M059J (cell line): ENCODE measurements at regions not wholly inside any gene's neighbourhood (a gene's known extent, or its start where the extent isn't known, plus 50 kb on each side); places are given as distances from the start of the nearest gene placed in this dataset.

Experiments used
- DNase-seq: peaks from one replicate; pipeline ENCODE4 v3.0.0-alpha.2; 2012; ENCODE audit warnings: low read depth

- no peak for DNase-seq
Observed at GRCh38 chr11:70844387-70844786, 408.0 kb downstream of the SHANK2 start.

DNA sequence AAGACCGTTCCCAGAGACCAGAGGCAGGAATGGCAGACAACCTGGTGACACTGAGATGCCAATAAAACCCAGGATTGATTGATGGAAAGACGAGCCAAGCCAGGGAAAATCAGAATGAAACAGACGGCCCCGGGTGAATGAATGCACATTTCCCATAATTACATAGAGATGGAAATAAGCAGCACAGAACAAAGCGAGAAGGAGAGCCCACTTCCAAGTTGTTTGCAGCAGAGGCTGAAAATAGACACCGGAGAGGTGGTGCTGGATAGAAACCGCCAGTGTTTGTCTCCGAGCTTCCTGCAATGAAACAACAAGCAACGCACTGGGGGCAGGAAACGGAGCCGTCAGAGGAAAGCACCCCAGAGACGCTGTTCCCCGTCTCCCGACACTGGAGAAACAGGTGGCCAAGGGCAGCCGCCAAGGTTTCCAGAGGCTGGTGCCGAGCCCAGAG, 406.8 kb downstream of the SHANK2 start:
- DNase-seq, result no peak

DNA sequence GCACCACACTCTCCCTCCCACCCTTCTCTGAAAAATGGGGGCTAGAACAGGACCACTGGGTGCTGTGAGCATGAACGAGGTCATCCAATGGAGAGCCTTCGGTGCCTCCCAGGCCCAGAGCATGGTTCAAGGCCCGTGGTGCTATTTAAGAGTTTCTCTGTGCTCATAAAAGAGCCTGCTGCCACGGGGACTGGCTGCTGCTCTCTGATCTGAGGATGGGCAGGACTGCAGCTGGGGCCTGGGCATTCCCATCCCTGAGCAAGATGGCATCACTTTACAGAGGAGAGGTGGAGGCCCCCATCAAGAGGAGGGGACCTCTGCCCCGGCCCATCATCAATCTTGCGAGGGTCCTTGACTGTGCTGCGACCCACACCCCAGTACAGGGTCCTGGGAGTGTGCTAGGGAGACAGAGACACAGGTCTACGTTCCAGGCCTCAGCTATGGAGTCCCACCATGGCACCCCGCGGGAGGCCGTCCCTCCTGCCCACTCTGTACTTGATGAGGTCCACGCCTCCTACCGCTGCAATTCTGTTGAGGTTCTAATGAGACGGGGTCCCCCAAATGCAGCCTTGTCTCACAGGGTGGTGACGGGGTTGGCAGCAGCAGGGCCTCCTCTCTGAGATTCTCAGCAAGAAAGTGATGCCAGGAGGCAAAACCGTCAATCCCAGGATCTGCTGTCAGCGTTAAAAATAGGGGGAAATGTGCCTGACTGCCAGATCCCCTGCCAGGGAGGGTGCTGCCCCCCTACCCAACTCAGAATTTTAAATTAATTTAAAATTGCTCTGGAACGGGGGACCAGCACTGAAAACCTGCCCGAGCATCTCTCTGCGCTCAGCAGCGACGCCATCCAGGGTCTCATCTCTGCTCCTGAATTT, 405.4 kb downstream of the SHANK2 start:
- DNase-seq, result no peak

DNA sequence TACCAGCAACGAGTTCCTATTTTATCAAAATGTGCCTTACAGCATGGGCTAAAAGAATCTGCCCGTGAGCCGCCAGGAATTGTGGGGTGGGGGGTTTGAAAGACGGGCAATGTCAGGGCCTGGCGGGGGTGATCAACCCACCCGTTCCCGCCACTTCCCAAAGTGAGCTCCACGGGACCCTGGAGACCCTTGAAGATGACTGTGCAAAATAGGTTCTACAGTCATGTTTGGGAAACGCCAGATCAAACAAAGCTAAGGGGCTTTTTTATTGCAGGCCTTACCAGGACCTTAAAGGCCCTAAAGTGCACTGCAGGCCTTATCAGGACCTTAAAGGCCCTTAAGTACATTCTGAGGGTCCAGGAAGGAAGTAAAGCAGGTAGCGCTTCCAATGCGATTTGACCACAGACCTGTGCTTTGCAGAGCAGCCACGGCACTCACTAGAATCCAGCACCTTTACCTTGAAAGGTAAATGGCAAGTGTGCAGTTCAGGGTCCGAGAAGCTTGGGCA, 404.1 kb downstream of the SHANK2 start:
- DNase-seq, result no peak

DNA sequence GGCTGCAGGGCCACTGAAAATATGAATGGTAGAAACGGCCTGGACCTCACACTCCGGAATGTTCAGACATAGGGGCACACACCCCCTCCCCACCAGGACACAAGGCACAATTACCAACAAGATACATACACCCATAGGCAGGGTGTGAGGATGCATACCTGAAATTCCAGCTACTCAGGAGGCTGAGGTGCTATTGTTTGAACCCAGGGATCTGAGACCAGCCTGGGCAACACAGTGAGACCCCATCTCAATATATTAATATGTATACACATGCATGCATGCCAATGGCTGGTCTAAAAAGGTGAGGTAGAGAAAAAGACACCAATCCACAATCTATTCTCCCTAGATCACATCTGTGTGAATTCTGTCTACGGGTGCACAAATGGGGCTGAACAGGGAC, 403.3 kb downstream of the SHANK2 start:
- no peak for DNase-seq

GRCh38 chr11:70851308-70851707, 401.1 kb downstream of the SHANK2 start:
- DNase-seq, result no peak

DNA sequence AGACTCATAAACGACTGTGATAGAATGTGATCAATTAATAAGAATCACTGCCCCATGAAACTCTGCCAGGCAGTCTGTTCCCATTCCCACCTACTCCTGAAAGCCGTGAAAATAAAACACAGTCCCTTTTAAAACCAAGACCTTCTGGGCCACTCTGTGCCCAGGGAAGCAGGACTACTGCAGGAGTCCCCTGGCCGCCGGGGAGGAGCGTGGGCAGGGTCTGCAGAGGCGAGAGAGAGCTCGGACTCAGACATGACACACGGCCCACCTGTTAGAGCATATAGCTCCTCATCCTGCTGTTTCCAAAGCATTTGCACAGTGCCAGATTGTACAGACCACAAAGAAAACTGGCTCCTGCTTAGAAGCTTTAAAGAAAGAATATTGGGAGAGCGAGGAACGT, 400.5 kb downstream of the SHANK2 start:
- DNase-seq, result no peak

DNA sequence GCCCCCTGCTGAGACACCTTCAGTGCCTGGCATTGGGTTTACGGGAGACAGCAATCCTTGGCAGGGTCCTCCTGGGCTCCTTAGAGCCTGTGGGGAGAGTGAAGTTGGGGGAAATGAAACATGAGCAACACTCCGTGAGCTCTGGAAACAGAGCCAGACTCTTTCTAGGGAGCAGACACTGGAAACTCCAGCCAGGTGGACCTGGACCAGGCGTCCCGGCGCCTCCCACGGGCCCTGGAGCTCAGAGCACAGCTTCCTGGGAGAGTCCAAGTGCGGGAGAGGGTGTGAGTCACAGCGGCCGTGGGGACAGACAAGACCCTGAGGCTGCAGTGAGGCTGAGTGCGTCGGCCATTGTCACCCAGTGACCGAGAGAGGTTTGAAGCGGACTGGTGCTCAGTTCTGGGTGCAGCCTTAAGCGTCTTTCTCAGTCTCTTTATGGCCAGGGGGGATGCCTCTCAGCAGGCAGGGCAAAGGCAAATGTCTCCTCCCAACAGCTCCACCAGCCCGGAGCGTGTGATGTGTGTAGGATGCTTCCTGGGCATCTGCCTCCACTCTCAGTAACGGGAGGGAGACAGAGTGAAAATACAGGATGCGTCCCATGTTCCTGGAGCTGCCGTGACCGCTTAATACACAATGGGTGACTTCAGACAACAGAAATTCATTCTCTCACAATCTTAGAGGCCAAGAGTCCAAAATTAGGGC, 399.2 kb downstream of the SHANK2 start:
- DNase-seq, result no peak

DNA sequence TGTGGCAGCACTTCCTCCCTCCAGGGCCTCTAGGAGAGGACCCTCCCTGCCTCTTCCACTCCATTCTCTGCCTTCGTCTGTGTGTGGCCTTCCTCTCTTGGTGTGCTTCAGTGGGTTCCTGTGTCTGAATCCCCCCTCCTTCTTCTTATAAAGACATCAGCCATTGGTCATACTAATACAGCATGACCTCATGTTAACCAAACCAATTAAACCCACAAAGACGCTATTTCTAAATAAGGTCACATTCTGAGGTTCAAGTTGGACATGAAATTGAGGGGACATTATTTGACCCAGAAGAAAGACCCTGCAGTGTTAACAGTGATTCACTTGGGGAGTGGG, 398.6 kb downstream of the SHANK2 start:
- DNase-seq, result no peak

GRCh38 chr11:70854201-70854600, 398.2 kb downstream of the SHANK2 start:
- no peak for DNase-seq

DNA sequence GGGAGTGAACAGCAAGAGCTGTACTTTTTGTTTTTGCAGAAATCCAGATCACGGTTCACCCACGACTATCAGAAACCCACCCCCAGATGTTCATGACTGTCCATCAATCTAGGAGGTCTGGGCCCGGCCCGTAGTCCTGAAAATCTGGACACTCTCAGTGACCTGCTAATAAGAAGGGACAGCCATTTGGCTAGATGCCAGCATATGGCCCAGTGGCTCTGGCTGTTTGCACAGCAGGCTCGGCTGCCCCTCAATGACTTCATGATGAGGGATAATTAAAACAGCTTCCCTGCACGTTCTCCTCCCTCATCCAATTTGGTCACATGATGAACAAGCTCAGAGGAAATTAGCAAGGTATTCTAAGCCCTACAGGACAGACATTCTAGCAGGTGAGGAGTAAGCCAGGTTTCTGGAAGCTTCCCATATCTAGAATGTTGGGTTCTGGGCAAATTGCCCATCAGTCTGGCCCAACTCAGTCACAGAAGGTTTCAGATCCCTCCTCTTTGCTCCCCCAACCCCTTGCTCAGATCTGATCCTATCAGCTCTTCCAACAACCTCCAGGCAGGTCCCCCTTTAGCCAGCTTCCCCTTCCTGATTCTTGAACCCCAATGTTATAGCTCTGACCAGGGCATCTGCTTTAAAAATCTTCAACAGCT, 397.3 kb downstream of the SHANK2 start:
- no peak for DNase-seq

GRCh38 chr11:70857894-70858293, 394.5 kb downstream of the SHANK2 start:
- DNase-seq, result no peak

GRCh38 chr11:70859180-70859579, 393.2 kb downstream of the SHANK2 start:
- DNase-seq, result no peak

DNA sequence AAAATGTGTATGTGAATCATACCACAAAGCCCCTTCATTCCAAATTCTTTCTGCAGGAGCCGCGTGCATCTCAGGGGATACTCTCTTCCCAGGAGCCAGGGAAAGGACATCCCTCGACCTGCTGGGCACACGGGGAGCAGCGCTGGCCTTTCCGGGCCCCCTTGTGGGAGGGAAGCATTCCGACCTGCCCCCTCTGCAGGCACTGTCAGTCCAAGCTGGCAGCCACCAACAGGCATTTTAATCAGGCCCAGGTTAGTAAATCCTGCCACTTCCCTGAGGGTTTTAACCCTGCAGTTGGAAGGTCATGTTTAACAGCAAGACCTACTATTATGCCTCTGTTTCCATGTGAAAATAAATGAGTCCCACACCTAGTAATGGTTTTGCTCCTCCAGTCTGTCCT, 391.5 kb downstream of the SHANK2 start:
- no peak for DNase-seq

DNA sequence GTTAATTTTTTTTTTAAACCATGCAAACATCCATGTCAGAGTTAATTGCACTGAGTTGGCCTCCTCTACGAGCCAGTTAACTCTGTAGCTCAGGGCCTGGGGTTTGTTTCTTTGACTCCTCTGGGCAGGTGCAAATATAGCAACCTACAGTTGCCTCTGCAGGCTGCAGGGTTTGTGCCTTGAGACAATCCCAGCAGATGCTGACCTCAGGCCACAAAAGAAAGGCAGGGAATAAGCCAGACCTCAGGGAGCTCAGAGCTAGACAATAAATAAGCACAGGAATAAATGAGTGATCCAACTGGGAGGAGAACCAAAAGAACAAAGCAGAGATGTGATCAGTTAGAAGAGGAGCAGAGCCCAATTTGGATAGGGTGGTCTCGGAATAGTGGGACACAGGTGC, 390.8 kb downstream of the SHANK2 start:
- no peak for DNase-seq

GRCh38 chr11:70862093-70862492, 390.3 kb downstream of the SHANK2 start:
- no peak for DNase-seq

- no peak for DNase-seq
Observed at GRCh38 chr11:70863186-70863585, 389.2 kb downstream of the SHANK2 start.

DNA sequence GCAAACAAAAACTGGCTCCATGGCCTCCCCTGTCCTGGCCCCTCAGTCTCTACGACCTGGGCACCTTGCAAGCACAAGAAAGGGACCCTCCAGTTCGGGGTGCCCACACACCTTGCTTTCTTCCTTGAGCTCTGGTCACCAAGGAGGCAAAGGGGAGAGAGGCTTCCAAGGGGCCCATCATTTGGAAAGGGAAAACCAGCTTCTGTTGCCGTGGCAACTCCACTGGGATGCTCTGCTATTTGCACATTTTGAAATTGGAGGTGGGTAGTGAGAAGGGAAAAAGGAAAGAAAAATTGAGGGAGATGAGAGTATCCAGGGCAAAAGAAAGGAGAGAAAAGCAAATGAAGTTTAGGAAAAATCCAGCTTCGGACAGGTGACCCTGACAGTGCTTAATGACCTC, 388.4 kb downstream of the SHANK2 start:
- DNase-seq, result no peak

- DNase-seq, result no peak
Observed at GRCh38 chr11:70865356-70865755, 387.0 kb downstream of the SHANK2 start.

DNA sequence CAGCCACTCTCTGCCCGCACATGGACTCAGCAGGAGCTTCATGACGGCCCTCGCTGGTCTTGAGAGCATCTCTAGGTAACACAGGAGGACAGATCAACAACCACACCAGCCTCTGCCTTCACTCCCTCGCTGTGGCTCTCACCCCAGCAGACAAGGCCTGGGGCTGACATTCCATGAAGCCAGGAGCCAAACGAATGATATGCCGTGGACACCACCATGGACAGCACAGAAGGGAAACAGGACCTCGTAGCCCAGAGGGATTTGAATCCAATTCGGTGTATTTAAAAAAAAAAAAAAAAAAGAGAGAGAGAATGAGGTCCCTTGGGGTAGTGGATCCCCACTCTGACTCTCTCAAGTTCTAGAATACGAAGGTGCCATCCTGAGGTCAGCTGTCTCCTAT, 385.5 kb downstream of the SHANK2 start:
- no peak for DNase-seq

GRCh38 chr11:70867281-70868047, 384.9 kb downstream of the SHANK2 start:
- DNase-seq, result no peak

DNA sequence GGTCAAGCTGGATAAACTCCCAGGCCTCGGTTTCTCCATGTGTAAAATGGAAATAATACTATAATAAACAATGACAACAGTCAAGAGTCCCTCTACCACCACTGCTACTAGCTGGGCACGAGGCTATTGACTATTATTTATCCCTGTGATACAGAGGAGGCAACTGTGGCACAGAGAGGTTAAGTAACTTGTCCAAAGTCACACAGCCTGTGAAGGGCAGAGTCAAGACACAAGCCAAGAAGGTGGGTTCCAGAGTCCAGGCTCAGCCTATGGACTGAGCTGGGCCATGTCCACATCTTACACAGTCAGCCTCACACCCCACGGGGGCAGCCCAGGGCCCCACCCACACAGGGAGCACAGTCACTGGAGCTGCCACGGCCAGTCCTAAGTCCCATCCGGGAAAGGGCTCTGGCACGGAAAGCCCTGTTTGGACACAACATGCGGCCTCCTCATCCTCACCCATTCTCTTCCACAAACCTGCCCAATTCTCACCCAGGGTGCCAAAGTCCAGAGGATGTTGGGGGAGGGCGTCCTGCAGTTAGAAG, 384.0 kb downstream of the SHANK2 start:
- no peak for DNase-seq
